ENCODE measurements at regions not wholly inside any gene's neighbourhood (a gene's known extent, or its start where the extent isn't known, plus 50 kb on each side); places are given as distances from the start of the nearest gene placed in this dataset.

DNA sequence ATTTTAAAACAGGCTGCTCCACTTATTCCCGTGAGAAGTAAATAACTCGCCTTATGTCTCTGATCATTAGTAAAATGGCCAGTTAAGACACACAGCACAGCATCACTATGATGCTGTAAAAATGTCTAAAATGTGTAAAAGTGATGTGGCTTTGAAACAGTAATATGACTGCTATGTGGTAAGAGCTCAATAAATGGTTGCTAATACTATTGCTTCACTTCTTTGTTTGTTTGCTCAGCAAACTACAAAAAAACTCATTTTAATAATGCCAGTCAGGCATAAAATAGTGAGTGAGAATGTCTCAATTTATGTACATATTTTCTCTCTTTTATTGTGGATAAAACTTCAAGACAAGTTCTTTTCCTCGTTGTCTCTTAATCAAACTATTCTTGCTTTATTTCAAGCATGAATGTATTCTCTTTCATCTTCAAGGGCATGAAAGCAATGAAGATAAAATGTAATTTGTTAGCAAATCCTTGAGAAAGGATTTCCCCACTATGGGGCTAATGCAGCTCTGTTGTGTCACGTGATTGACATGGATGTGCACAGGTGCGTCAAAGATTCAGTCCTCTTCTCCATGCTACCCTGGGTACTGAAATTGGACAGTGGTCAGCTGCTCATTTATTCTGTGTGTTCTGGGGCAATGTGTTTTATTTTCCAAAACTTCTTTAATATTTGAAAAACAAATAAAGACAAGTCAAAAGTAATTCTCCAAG, 387.2 kb downstream of the TRIB2 start:
- no peak for DNase-seq (ENCODE audit: low spot score)

DNA sequence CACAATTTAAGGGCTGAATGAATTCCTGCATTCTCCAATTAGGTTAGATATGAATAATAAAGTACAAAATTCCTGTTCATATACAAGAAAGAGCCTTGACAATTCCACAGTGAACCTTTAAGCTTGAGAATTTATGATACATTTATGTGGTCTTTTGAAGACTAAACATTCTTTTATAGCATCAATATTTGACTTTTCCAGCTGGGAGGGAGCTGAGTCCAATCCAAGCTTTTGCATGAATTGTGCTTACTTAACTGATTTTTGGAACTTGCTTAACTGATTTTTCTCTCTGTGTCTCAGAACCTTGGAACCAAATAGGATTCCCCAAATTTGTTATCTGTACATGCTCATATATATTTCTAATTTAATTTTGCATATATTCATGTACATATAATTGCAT, 388.0 kb downstream of the TRIB2 start:
- DNase-seq (ENCODE audit: low spot score): no peak

DNA sequence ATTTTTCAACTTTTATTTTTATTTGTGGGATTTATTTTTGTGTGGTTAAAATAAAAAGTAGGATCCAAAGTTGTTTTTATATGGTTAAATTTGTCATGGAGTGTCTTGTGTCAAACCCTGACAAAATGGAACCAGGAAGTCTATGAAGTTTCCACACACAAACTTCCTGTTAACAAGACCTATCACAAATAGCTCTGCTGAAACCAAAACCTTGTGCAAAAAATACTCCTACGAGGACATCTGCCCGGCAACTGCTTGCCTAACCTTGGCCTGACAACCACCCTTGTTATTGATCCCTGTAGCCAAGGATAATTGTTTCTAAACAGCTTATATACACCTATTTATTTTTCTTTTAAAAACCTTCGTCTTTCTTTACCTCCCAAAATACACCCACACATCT, 389.6 kb downstream of the TRIB2 start:
- DNase-seq (ENCODE audit: low spot score): no peak

DNA sequence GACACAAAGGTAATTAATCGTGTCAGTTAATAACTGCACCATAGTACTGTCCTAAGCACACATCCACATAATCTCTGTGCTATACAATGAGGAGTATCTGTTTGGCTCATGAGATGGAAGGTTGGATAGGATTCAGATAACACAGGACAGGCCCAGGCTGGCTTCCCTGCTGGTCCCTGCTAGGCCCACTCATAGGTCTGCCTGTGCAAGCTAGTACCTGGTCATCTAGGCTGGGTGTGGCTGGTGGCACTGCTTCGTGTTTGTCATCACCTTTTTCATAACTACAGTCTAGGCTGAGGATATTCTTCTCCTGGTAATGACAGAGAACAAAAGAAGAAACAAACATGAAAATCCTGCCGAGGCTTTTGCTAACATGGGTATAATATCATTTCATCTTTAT, 392.8 kb downstream of the TRIB2 start:
- DNase-seq (ENCODE audit: low spot score): no peak

DNA sequence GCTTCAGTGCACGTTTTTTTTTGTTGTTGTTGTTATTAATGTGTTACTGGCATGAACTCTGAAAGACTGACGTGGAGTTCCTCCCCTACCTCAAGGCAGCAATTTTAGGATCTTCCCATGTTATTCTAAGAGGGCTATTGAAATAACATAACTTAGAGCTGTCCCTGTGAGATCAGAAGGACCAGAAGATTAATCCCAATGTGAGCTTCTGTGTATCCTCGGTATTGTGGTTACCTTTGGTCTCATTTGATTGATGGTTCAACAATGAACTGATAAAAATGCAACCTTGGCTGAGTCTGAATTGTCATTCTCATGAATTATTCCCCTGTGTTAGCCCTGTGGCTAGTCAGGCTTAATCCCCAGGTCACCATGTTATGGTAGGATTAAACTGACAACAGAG, 394.1 kb downstream of the TRIB2 start:
- no peak for DNase-seq (ENCODE audit: low spot score)

DNA sequence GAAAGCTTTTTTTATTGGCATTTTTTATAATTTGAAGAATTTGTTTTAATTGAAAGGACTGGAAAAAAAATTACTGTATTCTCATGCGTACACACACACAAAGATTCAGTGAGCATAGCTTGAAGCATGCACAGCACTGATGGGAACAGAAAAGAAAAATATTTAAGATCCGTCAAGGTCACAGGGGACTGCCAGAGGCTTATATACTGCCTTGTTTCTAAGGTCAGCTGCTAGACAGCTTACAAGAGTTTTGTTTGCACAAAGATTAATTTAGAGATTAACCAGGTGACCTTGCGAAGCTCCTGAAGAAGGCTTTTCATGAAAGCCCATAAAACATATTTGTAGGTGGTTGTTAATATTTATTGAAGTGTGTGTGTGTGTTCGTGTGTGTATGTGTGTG, 396.3 kb downstream of the TRIB2 start:
- DNase-seq (ENCODE audit: low spot score): no peak

DNA sequence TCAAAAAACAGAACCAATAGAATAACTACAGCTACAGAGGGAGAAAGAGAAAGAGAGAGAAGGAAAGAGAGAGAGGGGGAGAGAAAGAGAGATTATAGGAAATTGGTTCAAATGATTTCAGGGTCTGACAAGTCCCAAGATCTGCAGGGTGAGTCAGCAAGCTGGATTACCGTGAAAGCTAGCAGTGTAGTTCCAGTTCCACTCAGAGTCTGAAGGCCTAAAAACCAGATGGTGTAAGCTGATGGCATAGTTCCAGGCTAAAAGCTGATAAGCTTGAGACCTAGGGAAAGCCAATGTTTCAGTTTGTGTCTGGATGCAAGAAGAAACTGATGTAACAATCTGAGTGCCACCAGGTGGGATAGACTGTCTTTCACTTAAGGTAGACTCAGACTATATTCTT, 397.7 kb downstream of the TRIB2 start:
- DNase-seq (ENCODE audit: low spot score): no peak

DNA sequence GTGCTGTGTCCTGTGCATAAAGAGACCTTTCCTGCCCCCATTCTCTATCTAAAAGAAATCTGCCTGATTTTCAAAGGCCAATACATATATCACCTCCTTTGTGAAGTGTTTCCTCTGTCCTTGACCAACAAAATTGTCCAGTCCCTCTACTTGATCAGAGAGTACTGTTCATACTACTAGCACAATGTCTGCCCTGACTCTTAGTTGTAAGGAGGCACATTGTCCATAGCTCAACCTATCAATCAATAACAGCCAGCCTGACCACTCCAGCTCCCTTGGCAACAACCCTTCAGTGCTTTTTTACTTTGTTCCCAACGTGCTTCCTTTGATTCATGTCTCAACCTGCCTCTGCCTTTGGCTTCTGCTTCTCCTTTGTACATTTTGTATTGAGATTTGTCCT, 398.9 kb downstream of the TRIB2 start:
- no peak for DNase-seq (ENCODE audit: low spot score)

DNA sequence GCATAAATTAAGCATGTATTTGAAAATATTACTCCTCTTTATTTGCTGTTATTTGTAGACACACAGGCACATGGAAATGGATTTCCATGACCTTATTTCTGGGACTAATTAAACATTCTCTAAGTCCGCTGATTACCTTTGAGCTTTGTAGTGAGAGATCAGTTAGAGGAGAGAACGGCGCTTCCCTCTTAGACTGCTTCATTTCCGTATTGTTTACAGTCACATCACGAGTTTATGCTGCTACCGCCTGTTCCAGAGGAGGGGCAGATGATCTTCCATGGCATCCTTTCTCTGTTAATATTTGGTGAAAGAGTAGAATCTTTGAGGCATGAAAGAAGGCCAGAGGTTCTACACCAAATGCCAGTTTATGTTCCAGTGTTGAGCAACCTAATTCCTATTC, 404.4 kb downstream of the TRIB2 start:
- no peak for DNase-seq (ENCODE audit: low spot score)

DNA sequence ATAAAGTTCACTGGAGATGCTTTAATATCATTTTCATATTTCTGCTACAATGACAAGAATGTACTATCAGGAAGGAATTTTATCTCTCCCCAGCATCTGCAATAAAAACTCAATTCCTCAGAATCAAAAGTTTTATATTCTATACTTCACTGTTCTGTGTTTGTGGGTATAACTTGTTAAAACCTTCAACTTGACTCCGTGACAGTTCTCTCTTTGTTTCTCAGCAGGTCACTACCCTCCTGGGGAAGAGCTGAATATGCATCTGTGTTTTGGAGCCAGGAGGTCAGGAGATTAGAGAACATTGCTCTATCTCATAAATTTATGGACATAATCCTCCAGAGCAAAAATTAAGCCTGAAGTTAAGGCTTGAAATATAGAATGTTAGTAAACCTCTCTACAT, 411.4 kb downstream of the TRIB2 start:
- no peak for DNase-seq (ENCODE audit: low spot score)

DNA sequence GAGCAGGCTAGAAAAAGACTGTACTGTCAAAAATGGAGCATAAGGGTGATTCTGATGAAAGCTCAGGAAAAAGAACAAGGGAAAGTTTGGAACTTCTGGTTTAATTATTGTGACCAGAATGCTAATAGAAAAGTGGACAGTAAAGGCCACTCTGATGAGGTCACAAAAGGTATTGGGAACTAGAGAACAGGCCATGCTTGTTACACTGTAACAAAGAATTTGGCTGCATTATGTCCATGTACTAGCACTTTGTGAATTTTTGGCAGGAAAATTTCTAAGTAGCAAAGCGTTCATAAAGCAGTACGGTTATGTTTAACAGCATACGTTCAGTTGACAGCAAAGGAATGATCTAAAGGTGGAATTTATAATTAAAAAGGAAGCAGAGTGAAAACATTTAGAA, 418.6 kb downstream of the TRIB2 start:
- no peak for DNase-seq (ENCODE audit: low spot score)

DNA sequence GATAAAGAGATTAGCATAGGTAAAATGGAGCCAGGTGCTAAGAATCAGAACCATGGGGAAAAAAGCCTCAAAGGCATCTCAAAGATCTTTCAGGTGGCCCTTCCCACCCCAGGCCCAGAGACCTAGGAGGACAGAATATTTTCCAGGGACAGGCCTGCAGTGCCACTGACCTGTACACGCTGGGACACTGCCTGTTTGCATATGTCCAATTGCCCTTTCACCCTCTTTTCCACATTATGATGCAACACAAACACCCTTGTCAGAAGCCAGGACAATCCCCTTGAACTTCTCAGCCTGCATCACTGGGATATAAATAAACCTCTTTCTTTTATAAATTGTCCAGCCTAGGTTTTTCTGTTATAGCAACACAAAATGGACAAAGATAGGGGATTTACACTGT, 419.1 kb downstream of the TRIB2 start:
- DNase-seq (ENCODE audit: low spot score): no peak

DNA sequence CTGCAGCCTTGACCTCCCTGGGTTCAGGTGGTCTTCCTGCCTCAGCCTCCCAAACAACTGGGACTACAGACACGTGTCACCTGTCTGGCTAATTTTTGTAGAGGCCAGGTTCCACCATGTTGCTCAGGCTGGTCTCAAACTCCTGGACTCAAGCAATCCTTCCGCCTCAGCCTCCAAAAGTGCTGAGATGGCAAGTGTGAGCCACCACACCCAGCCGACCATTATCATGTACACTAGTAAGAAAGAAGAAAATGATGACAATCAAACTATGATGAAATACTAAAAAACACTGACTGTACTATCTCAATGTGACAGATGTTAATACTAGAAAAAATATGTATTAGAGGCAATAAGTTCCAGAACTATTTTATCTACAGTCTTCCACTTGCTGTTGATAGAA, 420.9 kb downstream of the TRIB2 start:
- DNase-seq (ENCODE audit: low spot score): no peak

DNA sequence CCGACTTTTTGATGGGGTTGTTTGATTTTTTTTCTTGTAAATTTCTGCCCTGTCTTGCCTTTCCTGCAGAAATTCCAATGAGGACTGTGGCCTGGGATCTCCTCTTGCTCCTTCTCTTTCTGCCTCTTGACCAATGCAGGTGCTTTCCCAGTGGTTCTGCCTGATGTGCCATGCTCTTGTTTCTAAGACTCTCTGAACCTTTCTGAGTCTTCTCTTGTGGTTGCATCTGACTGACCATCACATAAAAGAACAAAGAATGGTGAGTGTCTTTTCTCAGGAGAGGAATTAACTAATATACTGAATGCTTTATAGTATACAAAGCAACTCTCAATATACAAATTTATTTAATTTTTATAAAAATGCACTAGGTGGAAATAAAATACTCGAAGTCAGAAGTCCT, 424.6 kb downstream of the TRIB2 start:
- no peak for DNase-seq (ENCODE audit: low spot score)

DNA sequence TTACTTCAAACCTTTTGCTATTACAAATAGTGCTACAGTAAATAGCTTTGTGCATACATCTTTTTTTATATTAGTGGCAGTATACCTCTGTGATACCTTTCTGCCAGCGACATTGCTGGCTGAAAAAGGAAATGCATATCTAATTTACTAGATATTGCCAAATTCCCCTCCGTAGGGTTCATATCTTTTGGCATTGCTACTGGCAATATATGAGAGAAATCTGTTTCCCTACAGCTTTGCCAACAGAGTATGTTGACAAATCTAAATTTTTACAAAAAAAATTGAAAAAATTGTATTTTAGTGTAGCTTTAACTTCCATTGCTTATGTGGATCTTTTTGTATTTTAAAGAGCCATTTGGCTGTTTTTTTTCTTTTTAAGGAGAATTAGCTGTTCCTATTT, 426.7 kb downstream of the TRIB2 start:
- no peak for DNase-seq (ENCODE audit: low spot score)

DNA sequence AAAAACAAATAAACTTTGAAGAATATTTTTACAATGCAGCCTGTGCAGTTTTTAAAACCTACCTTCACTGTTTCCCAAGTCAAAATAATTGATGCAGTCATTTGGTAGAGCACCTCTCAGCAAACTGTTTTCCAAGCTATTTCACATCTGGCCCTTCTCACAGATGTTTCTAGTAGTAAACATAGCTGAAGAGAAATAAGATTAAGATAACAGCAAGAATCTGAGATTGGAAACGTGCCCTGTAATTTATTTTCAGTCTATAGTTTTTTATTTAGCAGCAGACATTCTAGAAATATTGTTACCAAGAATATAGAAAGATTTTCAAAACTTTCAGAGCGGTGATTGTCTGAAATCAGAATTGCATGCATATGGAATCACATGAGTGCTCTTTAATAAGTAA, 440.2 kb downstream of the TRIB2 start:
- no peak for DNase-seq (ENCODE audit: low spot score)

DNA sequence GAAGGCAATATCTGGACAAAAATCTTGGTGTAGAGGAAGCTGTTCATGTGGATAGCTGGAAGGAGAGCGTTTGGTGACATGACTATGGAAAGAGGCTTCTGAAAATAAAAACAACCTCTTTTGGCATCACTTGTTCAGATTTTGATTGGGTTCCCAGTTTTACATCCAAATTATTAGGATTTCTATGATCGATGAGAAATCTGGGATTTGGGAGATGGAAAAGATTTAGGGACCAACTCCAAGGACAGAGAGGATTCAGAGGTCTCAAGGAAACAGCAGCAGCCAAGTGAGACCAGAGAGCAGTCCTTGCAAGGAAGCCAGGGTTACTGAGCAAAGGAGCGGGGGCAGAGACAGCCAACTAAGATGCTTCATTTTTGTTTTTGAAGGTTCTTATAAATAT, 441.7 kb downstream of the TRIB2 start:
- no peak for DNase-seq (ENCODE audit: low spot score)

DNA sequence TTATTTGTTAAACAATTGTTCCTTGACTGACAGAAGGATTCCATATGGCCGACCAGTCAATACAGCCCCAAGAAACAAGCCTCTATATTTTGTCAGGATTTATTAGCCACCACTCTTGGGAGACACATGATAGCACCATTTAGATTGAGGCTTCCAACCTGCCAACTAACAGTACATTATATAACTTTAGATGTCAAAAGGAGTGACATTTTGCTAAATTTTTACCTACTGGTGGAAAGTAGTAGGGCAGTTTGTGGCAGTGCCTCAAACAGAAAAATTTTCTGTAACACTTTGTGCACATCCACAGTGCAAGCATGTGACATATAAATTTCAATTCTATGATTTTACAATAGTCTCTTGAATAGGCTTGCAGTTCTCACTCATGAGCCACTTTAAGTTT, 464.0 kb downstream of the TRIB2 start:
- no peak for DNase-seq (ENCODE audit: low spot score)

DNA sequence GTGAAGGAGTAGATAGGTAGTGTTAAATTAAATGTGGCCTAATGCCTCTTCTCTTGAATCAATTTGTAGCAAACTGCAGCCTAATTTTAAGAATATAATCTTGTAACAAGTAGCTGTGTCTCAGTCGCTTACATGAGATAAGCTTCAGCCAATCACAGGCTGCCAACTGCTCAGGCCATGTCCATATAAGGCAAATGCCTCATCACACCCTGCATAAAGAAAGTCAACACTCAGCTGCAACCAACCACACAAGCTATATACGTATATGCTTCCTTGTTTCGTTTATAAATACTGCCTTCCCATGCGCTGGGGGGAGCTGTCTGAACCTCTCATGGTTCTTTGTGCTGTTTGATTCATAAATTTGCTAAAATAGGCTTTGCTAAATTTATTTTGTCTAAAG, 476.3 kb downstream of the TRIB2 start:
- DNase-seq (ENCODE audit: low spot score): no peak

DNA sequence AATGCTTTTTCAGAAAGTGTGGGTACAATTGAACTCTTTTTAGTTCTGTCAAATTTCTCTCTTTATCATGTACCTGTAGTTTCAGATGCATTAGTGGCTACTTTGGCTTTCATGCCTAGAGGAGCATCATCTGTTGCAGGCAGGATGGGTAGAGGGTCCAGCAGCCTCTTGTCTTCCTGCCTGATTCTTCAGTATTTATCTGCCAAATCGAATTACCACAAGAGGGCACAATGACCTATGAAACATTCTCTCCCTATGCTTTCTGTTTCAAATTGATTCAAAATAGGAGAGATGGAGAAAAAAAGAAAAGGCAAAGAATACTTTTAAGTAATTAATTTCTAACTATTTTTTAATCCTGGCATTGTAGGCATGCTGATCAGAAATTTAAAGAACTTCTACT, 477.2 kb downstream of the TRIB2 start:
- DNase-seq (ENCODE audit: low spot score): no peak

DNA sequence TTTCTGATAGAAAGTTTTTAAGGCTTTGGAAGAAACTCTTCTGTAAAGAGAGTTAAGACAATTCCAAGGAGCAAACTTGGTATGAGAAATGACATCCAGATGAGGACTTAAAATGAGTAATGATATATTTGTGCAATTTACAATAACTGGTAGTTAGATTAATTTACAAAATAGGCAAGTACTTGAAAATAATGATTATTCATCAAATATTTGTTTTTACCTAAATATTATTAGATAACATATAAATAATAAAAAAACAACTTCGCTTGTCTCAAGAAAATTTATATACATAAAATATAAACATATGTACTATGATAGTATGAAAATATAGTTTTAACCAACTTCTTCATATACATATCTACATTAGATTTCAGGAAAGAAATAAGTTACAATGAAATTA, 478.5 kb downstream of the TRIB2 start:
- no peak for DNase-seq (ENCODE audit: low spot score)

DNA sequence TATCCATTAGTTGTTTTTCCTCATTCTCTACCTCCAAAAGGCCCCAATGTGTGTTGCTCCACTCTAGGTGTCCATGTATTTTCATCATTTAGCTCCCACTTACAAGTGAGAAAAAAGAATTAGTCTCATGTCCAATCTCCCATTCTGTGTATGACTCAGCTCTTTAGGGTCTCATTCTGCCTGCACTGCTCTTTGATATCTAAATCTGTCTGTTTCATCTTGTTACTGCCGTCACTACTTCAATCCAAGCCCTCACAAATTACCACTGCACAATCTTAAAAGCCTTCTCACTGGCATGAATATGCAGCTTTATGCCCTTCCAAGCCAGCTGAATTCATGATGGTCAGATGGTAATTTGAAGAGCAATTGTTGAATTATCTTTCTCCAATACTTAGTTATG, 480.5 kb downstream of the TRIB2 start:
- no peak for DNase-seq (ENCODE audit: low spot score)

DNA sequence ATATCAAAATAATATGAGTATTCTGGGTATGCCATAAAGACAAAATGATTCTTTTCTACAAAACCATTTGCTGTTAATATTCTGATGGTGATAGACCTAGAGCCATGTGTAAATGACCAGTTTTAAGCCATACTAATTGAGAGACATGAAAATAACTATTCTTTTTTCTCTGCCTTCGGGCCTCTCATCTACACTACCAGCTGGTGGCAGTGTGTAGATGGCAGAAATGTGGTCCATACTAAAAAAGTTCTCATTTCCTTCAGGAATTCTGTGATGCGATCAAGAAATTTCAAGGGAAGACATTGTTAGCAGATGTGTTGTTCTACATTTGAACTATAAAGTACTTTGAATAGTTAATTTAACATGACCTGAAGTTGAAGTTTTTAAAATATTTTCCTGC, 485.2 kb downstream of the TRIB2 start:
- no peak for DNase-seq (ENCODE audit: low spot score)

DNA sequence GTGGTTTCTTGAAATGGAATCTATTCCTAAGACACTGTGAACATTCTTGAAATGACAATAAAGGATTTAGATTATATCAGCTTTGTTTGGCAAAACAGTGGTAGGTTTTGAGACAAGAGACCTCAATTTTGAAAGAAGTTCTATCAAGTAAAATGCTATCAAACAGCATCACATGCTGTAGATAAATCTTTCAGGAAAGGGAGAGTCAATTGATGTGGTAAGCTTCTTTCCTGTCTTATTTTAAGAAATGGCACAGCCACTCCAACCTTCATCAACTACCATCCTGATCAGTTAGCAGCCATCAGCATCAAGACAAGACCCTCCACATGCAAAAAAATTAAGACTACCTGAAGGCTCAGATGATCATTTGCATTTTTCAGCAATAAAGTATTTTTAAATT, 495.4 kb downstream of the TRIB2 start:
- no peak for DNase-seq (ENCODE audit: low spot score)

DNA sequence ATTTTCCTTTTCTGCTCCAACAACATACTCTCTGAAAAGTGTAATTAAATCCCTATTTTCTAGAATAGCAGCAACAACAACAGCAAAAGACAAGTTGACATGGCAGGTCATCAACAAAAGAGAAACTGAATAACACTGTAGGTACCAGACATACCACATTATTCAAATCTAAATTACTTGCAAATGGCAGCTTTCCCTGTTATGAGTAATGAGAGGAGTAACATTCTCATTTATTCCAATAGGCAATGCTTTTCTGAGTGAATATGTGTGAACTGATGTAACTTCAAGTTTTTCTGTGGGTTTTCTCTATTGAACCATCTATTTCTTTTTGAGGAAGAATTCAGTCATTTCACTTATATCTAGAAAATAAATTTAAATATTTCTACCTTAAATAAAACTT, 501.5 kb downstream of the TRIB2 start:
- no peak for DNase-seq (ENCODE audit: low spot score)
